Osteocyte (in vitro differentiated cells): ENCODE measurements at regions not wholly inside any gene's neighbourhood (a gene's known extent, or its start where the extent isn't known, plus 50 kb on each side); places are given as distances from the start of the nearest gene placed in this dataset.

ENCODE experiments used
- DNase-seq: peaks from one replicate; pipeline ENCODE4 v3.0.0; 2021; ENCODE audit warnings: mixed read lengths; ENCODE audit not compliant: unreplicated experiment; ENCODE audit errors: extremely low spot score
- H3K27ac Mint-ChIP-seq: one replicate; pipeline ENCODE4 v1.8.0; 2021; ENCODE audit warnings: mild to moderate bottlenecking, mixed read lengths; ENCODE audit not compliant: unreplicated experiment
- H3K27me3 Mint-ChIP-seq: one replicate; pipeline ENCODE4 v1.8.0; 2021; ENCODE audit warnings: mixed read lengths; ENCODE audit not compliant: unreplicated experiment
- H3K36me3 Mint-ChIP-seq: one replicate; pipeline ENCODE4 v1.8.0; 2021; ENCODE audit warnings: mixed read lengths; ENCODE audit not compliant: unreplicated experiment
- H3K4me1 Mint-ChIP-seq: one replicate; pipeline ENCODE4 v1.8.0; 2021; ENCODE audit warnings: mixed read lengths; ENCODE audit not compliant: unreplicated experiment
- H3K4me3 Mint-ChIP-seq: one replicate; pipeline ENCODE4 v1.8.0; 2021; ENCODE audit warnings: mild to moderate bottlenecking, moderate library complexity, mixed read lengths; ENCODE audit not compliant: unreplicated experiment
- H3K9me3 Mint-ChIP-seq: one replicate; pipeline ENCODE4 v1.8.0; 2021; ENCODE audit warnings: mixed read lengths; ENCODE audit not compliant: unreplicated experiment
- CTCF ChIP-seq: fragments of 200-600 bp; sonication (generic); IDR thresholded peaks from 2 replicates; pipeline ENCODE4 v1.5.0; 2021; ENCODE audit warnings: antibody characterized with exemption, mild to moderate bottlenecking, moderate library complexity

GRCh38 chr20:12262747-12263146 is 345.1 kb downstream of the BTBD3 start:
- Mint-ChIP-seq H3K4me3 (no peak overlapping the region), H3K27me3 (no peaks in the 10 kb centered on the region), H3K36me3 (no peaks in the 10 kb centered on the region), H3K4me1 (no peaks in the 10 kb centered on the region), H3K9me3 (peaks cover 4% of the 10 kb centered on the region), H3K27ac (no peak overlapping the region)
- no peak for DNase-seq
- TF ChIP-seq CTCF, result no peak

- TF ChIP-seq CTCF, result no peak
- H3K27me3 Mint-ChIP-seq, result no peaks in the 10 kb centered on the region
- no peaks in the 10 kb centered on the region for H3K36me3 Mint-ChIP-seq
- peaks cover 4% of the 10 kb centered on the region for H3K9me3 Mint-ChIP-seq
- no peak overlapping the region for H3K27ac Mint-ChIP-seq
- DNase-seq, result no peak
- H3K4me3 Mint-ChIP-seq, result no peak overlapping the region
- no peaks in the 10 kb centered on the region for H3K4me1 Mint-ChIP-seq
Observed at GRCh38 chr20:12264711-12265110, 347.0 kb downstream of the BTBD3 start.

- H3K4me1 Mint-ChIP-seq, result no peaks in the 10 kb centered on the region
- H3K9me3 Mint-ChIP-seq, result peaks cover 2% of the 10 kb centered on the region
- no peaks in the 10 kb centered on the region for H3K27me3 Mint-ChIP-seq
- TF ChIP-seq CTCF, result no peak
- H3K36me3 Mint-ChIP-seq, result no peaks in the 10 kb centered on the region
- no peak for DNase-seq
- no peak overlapping the region for H3K27ac Mint-ChIP-seq
- no peak overlapping the region for H3K4me3 Mint-ChIP-seq
Observed at GRCh38 chr20:12265662-12266061, 348.0 kb downstream of the BTBD3 start.

GRCh38 chr20:12269579-12269978 is 351.9 kb downstream of the BTBD3 start:
- Mint-ChIP-seq H3K4me1 (no peaks in the 10 kb centered on the region), H3K9me3 (no peaks in the 10 kb centered on the region), H3K27ac (no peak overlapping the region), H3K36me3 (no peaks in the 10 kb centered on the region), H3K27me3 (no peaks in the 10 kb centered on the region), H3K4me3 (no peak overlapping the region)
- no peak for DNase-seq
- no peak for TF ChIP-seq CTCF

GRCh38 chr20:12270863-12271262 is 353.2 kb downstream of the BTBD3 start:
- TF ChIP-seq CTCF, result no peak

More at GRCh38 chr20:12270863-12271262, 353.2 kb downstream of the BTBD3 start:
- Mint-ChIP-seq H3K36me3 (no peaks in the 10 kb centered on the region), H3K4me1 (no peaks in the 10 kb centered on the region), H3K27me3 (no peaks in the 10 kb centered on the region), H3K9me3 (no peaks in the 10 kb centered on the region), H3K27ac (no peak overlapping the region), H3K4me3 (no peak overlapping the region)
- DNase-seq, result no peak
